ENCODE measurements at regions not wholly inside any gene's neighbourhood (a gene's known extent, or its start where the extent isn't known, plus 50 kb on each side); places are given as distances from the start of the nearest gene placed in this dataset.
"Not testable (repeated sequence)": the region's sequence is repeated elsewhere in the genome, so short reads cannot be mapped to it uniquely, and the experiment has no call there.

- DNase-seq, result no peak
These were observed 1380.5 kb upstream of the CDH8 start for GRCh38 chr16:63416712-63417111.

GRCh38 chr16:63415014-63415413, 1378.8 kb upstream of the CDH8 start:
- DNase-seq, result peak; percentile 68

GRCh38 chr16:63410594-63410993, 1374.4 kb upstream of the CDH8 start:
- DNase-seq, result no peak

GRCh38 chr16:63403792-63404191, 1367.6 kb upstream of the CDH8 start:
- DNase-seq, result no peak

- DNase-seq, result not testable (repeated sequence)
These were observed 1352.0 kb upstream of the CDH8 start for GRCh38 chr16:63388277-63388676.

- DNase-seq, result no peak
These were observed 1349.6 kb upstream of the CDH8 start for GRCh38 chr16:63385714-63386432.

- no peak for DNase-seq
These were observed 1337.5 kb upstream of the CDH8 start for GRCh38 chr16:63373744-63374143.

- DNase-seq, result no peak
These were observed 1336.6 kb upstream of the CDH8 start for GRCh38 chr16:63372815-63373214.

- DNase-seq, result no peak
These were observed 1336.0 kb upstream of the CDH8 start for GRCh38 chr16:63372283-63372682.

GRCh38 chr16:63365649-63366304, 1329.5 kb upstream of the CDH8 start:
- no peak for DNase-seq

GRCh38 chr16:63363738-63364137, 1327.5 kb upstream of the CDH8 start:
- DNase-seq, result no peak

- peak; percentile 52 for DNase-seq
These were observed 1324.9 kb upstream of the CDH8 start for GRCh38 chr16:63361032-63361624.

GRCh38 chr16:63349961-63350360, 1313.7 kb upstream of the CDH8 start:
- DNase-seq, result no peak

GRCh38 chr16:63346000-63346399, 1309.8 kb upstream of the CDH8 start:
- DNase-seq, result no peak

GRCh38 chr16:63337264-63337663, 1301.0 kb upstream of the CDH8 start:
- DNase-seq, result no peak

- DNase-seq, result no peak
These were observed 1294.9 kb upstream of the CDH8 start for GRCh38 chr16:63331111-63331510.

- no peak for DNase-seq
These were observed 1290.6 kb upstream of the CDH8 start for GRCh38 chr16:63326736-63327339.

- no peak for DNase-seq
These were observed 1287.8 kb upstream of the CDH8 start for GRCh38 chr16:63323722-63324705.

GRCh38 chr16:63323055-63323454, 1286.8 kb upstream of the CDH8 start:
- DNase-seq, result no peak

- no peak for DNase-seq
These were observed 1279.0 kb upstream of the CDH8 start for GRCh38 chr16:63315229-63315628.

- no peak for DNase-seq
These were observed 1276.1 kb upstream of the CDH8 start for GRCh38 chr16:63312346-63312745.

GRCh38 chr16:63311313-63311712, 1275.1 kb upstream of the CDH8 start:
- no peak for DNase-seq

- DNase-seq, result no peak
These were observed 1266.6 kb upstream of the CDH8 start for GRCh38 chr16:63302811-63303210.

Measured in NCI-H510A treated with DMSO at 0.1 percent for 48 hours (cell line).